Breast epithelium (tissue), 3 donors: ENCODE measurements at regions not wholly inside any gene's neighbourhood (a gene's known extent, or its start where the extent isn't known, plus 50 kb on each side); places are given as distances from the start of the nearest gene placed in this dataset.

ENCODE experiments used
- POLR2A ChIP-seq: fragments of 450-650 bp; IDR thresholded peaks from one replicate; pipeline ENCODE4 v1.6.1; 2016; ENCODE audit warnings: antibody characterized with exemption, mild to moderate bottlenecking, moderate library complexity
- TF ChIP-seq, protein P1 (sequence below), 3 donors: fragments of 450-650 bp; IDR thresholded peaks; one replicate each; pipeline ENCODE4 v1.5.1; 2016 to 2017; ENCODE audit warnings: antibody characterized with exemption in 3 of 3, mild to moderate bottlenecking in 3 of 3, moderate library complexity in 3 of 3

DNA sequence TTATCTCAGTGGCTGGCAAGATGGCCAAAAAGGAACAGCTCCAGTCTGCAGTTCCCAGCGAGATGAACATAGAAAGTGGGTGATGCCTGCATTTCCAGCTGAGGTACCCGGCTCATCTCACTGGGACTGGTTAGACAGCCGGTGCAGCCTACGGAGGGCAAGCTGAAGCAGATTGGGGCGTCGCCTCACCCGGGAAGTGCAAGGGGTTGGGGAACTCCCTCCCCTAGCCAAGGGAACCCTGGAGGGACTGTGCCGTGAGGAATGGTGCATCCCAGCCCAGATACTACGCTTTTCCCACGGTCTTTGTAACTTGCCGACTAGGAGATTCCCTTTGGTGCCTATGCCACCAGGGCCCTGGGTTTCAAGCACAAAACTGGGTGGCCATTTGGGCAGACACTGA, 324.7 kb downstream of the GJA1 start:
- TF ChIP-seq POLR2A, result no peak
- TF ChIP-seq, protein P1, sequence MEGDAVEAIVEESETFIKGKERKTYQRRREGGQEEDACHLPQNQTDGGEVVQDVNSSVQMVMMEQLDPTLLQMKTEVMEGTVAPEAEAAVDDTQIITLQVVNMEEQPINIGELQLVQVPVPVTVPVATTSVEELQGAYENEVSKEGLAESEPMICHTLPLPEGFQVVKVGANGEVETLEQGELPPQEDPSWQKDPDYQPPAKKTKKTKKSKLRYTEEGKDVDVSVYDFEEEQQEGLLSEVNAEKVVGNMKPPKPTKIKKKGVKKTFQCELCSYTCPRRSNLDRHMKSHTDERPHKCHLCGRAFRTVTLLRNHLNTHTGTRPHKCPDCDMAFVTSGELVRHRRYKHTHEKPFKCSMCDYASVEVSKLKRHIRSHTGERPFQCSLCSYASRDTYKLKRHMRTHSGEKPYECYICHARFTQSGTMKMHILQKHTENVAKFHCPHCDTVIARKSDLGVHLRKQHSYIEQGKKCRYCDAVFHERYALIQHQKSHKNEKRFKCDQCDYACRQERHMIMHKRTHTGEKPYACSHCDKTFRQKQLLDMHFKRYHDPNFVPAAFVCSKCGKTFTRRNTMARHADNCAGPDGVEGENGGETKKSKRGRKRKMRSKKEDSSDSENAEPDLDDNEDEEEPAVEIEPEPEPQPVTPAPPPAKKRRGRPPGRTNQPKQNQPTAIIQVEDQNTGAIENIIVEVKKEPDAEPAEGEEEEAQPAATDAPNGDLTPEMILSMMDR (IDR thresholded peaks at IDR 0.05), result no peak
